H1 (cell line): ENCODE measurements at regions not wholly inside any gene's neighbourhood (a gene's known extent, or its start where the extent isn't known, plus 50 kb on each side); places are given as distances from the start of the nearest gene placed in this dataset.

ENCODE experiments used
- CTCF ChIA-PET: fragments of 300-600 bp; sonication (Branson Sonifier 250); formaldehyde crosslinking; loops from one replicate; lab custom pipeline; 2021; ENCODE audit not compliant: partially characterized antibody; lab: Charles Lee
- POLR2A ChIA-PET: fragments of 300-600 bp; sonication (Branson Sonifier 250); formaldehyde crosslinking; loops from one replicate; lab custom pipeline; 2021; ENCODE audit warnings: inconsistent platforms; ENCODE audit not compliant: partially characterized antibody; lab: Charles Lee
- DNase-seq, 2 experiments: peaks; one replicate each; pipeline versions ENCODE4 v3.0.0 to v3.0.0-alpha.2; 2010 to 2022; ENCODE audit warnings: low spot score in 2 of 2, low read depth in 1 of 2, mixed read lengths in 1 of 2
- FAIRE-seq: peaks from 2 replicates; lab custom pipeline; 2011; peaks lifted over from hg19 to GRCh38; lab: Jason Lieb, UNC
- H2AFZ ChIP-seq: 2 replicates; pipeline ENCODE4 v1.8.1; 2012; ENCODE audit warnings: low read length, inconsistent platforms
- H2AK5ac ChIP-seq: 2 replicates; pipeline ENCODE4 v1.6.1; 2013; ENCODE audit warnings: low read depth, low read length
- H2BK120ac ChIP-seq: replicated peaks from 2 replicates; pipeline ENCODE3; 2013; ENCODE audit warnings: low read depth, low read length, inconsistent platforms
- H2BK12ac ChIP-seq: 2 replicates; pipeline ENCODE4 v1.6.1; 2013; ENCODE audit warnings: low read depth, low read length
- H2BK15ac ChIP-seq: 2 replicates; pipeline ENCODE4 v1.6.1; 2013; ENCODE audit warnings: low read length
- H2BK20ac ChIP-seq: 2 replicates; pipeline ENCODE4 v1.6.1; 2013; ENCODE audit warnings: low read length
- H2BK5ac ChIP-seq: 2 replicates; pipeline ENCODE4 v1.6.1; 2013; ENCODE audit warnings: low read depth, low read length
- H3K14ac ChIP-seq: 2 replicates; pipeline ENCODE4 v1.6.1; 2013; ENCODE audit warnings: inconsistent platforms; ENCODE audit not compliant: insufficient read length
- H3K18ac ChIP-seq: 2 replicates; pipeline ENCODE4 v1.6.1; 2013; ENCODE audit warnings: low read length; ENCODE audit errors: extremely low read depth
- H3K23ac ChIP-seq: 2 replicates; pipeline ENCODE4 v1.6.1; 2013; ENCODE audit warnings: inconsistent platforms; ENCODE audit not compliant: insufficient read length
- H3K23me2 ChIP-seq: 2 replicates; pipeline ENCODE4 v1.6.1; 2013; ENCODE audit warnings: low read depth, low read length
- H3K27ac ChIP-seq: 2 replicates; pipeline ENCODE4 v1.6.1; 2011; ENCODE audit warnings: low read depth, low read length, inconsistent platforms
- H3K27me3 ChIP-seq, 4 experiments: replicated peaks in 1 of 4; 1 replicate in 1 of 4; 2 replicates in 3 of 4; pipeline versions ENCODE4 v1.6.1 to v1.8.1; 2011 to 2013; ENCODE audit warnings: low read length in 3 of 4, mild to moderate bottlenecking in 3 of 4, inconsistent platforms in 2 of 4, mixed read lengths in 2 of 4, moderate library complexity in 1 of 4; ENCODE audit not compliant: control insufficient read depth in 3 of 4, insufficient read depth in 3 of 4; ENCODE audit errors: extremely low read depth in 1 of 4
- H3K36me3 ChIP-seq, 4 experiments: 2 replicates each; pipeline versions ENCODE4 v1.6.1 to v1.8.1; 2011 to 2013; ENCODE audit warnings: mild to moderate bottlenecking in 4 of 4, low read length in 3 of 4, moderate library complexity in 2 of 4, control low read depth in 1 of 4, inconsistent platforms in 1 of 4; ENCODE audit not compliant: insufficient read depth in 4 of 4, control insufficient read depth in 2 of 4
- H3K4ac ChIP-seq: replicated peaks from 2 replicates; pipeline ENCODE3; 2013; ENCODE audit warnings: low read length, low read depth, mixed read lengths, inconsistent platforms; ENCODE audit not compliant: insufficient read length
- H3K4me1 ChIP-seq, 4 experiments: replicated peaks in 1 of 4; 1 replicate in 1 of 4; 2 replicates in 3 of 4; pipeline versions ENCODE4 v1.6.1 to v1.8.1; 2011 to 2013; ENCODE audit warnings: low read length in 3 of 4, inconsistent platforms in 2 of 4, mixed read lengths in 1 of 4; ENCODE audit not compliant: insufficient read depth in 4 of 4, control insufficient read depth in 3 of 4
- H3K4me2 ChIP-seq, 2 experiments: 2 replicates each; pipeline versions ENCODE4 v1.6.1 to v1.8.1; 2011 to 2013; ENCODE audit warnings: low read depth in 2 of 2, low read length in 2 of 2, control low read depth in 1 of 2, inconsistent platforms in 1 of 2, mild to moderate bottlenecking in 1 of 2; ENCODE audit not compliant: insufficient read depth in 1 of 2
- H3K4me3 ChIP-seq, 4 experiments: fragments of 200-600, 300-600 bp in 1 of 4; sonication (generic), shearing (Covaris generic), sonication (Bioruptor Twin) in 1 of 4; 2 replicates each; pipeline versions ENCODE4 v1.5.1 to v1.8.1; 2011 to 2016; ENCODE audit warnings: low read length in 4 of 4, low read depth in 3 of 4, control low read depth in 2 of 4, inconsistent platforms in 2 of 4, mild to moderate bottlenecking in 2 of 4, mixed read lengths in 1 of 4, moderate library complexity in 1 of 4; ENCODE audit not compliant: insufficient read depth in 2 of 4; ENCODE audit errors: extremely low read depth in 1 of 4
- H3K56ac ChIP-seq: replicated peaks from 2 replicates; pipeline ENCODE3; 2013; ENCODE audit warnings: low read depth, mild to moderate bottlenecking, mixed read lengths, low read length, inconsistent platforms; ENCODE audit not compliant: insufficient read length
- H3K79me1 ChIP-seq: 2 replicates; pipeline ENCODE4 v1.6.1; 2013; ENCODE audit warnings: low read depth, low read length, control low read depth
- H3K79me2 ChIP-seq, 2 experiments: 2 replicates each; pipeline versions ENCODE4 v1.6.1 to v1.8.1; 2012 to 2013; ENCODE audit warnings: low read length in 2 of 2, mild to moderate bottlenecking in 2 of 2, inconsistent platforms in 1 of 2; ENCODE audit not compliant: insufficient read depth in 2 of 2, control insufficient read depth in 1 of 2
- H3K9ac ChIP-seq, 4 experiments: replicated peaks in 1 of 4; 1 replicate in 1 of 4; 2 replicates in 3 of 4; pipeline versions ENCODE4 v1.6.1 to v1.8.1; 2011 to 2013; ENCODE audit warnings: low read depth in 3 of 4, low read length in 3 of 4, control low read depth in 2 of 4, mild to moderate bottlenecking in 2 of 4, moderate library complexity in 2 of 4, inconsistent platforms in 1 of 4; ENCODE audit errors: extremely low read depth in 1 of 4
- H3K9me3 ChIP-seq, 2 experiments: 2 replicates each; pipeline versions ENCODE4 v1.6.1 to v1.8.1; 2012 to 2013; ENCODE audit warnings: mild to moderate bottlenecking in 2 of 2, moderate library complexity in 2 of 2, control low read depth in 1 of 2, inconsistent platforms in 1 of 2, low read depth in 1 of 2, low read length in 1 of 2, mixed read lengths in 1 of 2; ENCODE audit not compliant: insufficient read depth in 2 of 2
- H4K20me1 ChIP-seq, 2 experiments: replicated peaks in 1 of 2; 2 replicates each; pipeline versions ENCODE3 to v1.8.1; 2011 to 2013; ENCODE audit warnings: inconsistent platforms in 2 of 2, low read length in 2 of 2, mild to moderate bottlenecking in 1 of 2; ENCODE audit not compliant: insufficient read depth in 2 of 2, control insufficient read depth in 1 of 2
- H4K5ac ChIP-seq: 2 replicates; pipeline ENCODE4 v1.6.1; 2013; ENCODE audit warnings: low read length, low read depth, mixed read lengths, inconsistent platforms; ENCODE audit not compliant: insufficient read length
- H4K8ac ChIP-seq: 2 replicates; pipeline ENCODE4 v1.8.0; 2013; ENCODE audit warnings: mild to moderate bottlenecking, moderate library complexity, low read length, inconsistent platforms; ENCODE audit not compliant: insufficient read depth; ENCODE audit errors: extremely low read depth
- H4K91ac ChIP-seq: replicated peaks from 2 replicates; pipeline ENCODE3; 2013; ENCODE audit warnings: low read length, mixed read lengths, inconsistent platforms; ENCODE audit not compliant: insufficient read length
- CBX8 ChIP-seq: fragments of 300-800, 300-1000 bp; sonication (generic); IDR thresholded peaks from 2 replicates; pipeline ENCODE4 v1.7.1; 2016; ENCODE audit warnings: low read depth, low read length, borderline replicate concordance
- CTBP2 ChIP-seq: IDR thresholded peaks from 2 replicates; pipeline ENCODE4 v1.7.0; 2011; ENCODE audit warnings: borderline replicate concordance, mild to moderate bottlenecking, moderate library complexity, mixed read lengths, low read length; ENCODE audit not compliant: insufficient read depth, insufficient read length
- GABPA ChIP-seq: IDR thresholded peaks from 2 replicates; pipeline ENCODE4 v1.6.1; 2011; ENCODE audit warnings: mild to moderate bottlenecking, low read length, moderate library complexity, borderline replicate concordance; ENCODE audit not compliant: insufficient read depth
- KDM5A ChIP-seq: fragments of 200-600 bp; IDR thresholded peaks from 2 replicates; pipeline ENCODE4 v1.7.1; 2012; ENCODE audit warnings: mild to moderate bottlenecking, low read length, inconsistent platforms, mixed read lengths
- TCF12 ChIP-seq: IDR thresholded peaks from 2 replicates; pipeline ENCODE4 v1.6.1; 2011; ENCODE audit warnings: low read depth, mild to moderate bottlenecking, low read length
- TEAD4 ChIP-seq: IDR thresholded peaks from 2 replicates; pipeline ENCODE4 v1.6.1; 2012; ENCODE audit warnings: low read depth, low read length, inconsistent platforms, mixed read lengths
- WGBS, 2 experiments: shearing (Covaris generic) in 1 of 2; methylation state at CpG; one replicate each; pipeline versions ENCODE4 v1.1.6 to v1.1.7; 2013 to 2015; ENCODE audit warnings: low lambda C conversion rate in 2 of 2, mixed read lengths in 2 of 2, inconsistent platforms in 1 of 2, low coverage in 1 of 2, missing lambda C conversion rate in 1 of 2; ENCODE audit not compliant: insufficient replicate concordance in 2 of 2, insufficient coverage in 1 of 2, insufficient read length in 1 of 2; ENCODE audit errors: extremely low coverage in 1 of 2, missing lambda C conversion rate in 1 of 2; 5-methylcytosine and 5-hydroxymethylcytosine counted together
- TF ChIP-seq, protein P1 (sequence below): IDR thresholded peaks from 2 replicates; pipeline ENCODE4 v1.6.1; 2012; ENCODE audit warnings: low read length, inconsistent platforms

GRCh38 chr2:21277068-21278056 lies 153.6 kb downstream of the TDRD15 start:
- Histone ChIP-seq H3K9ac (no peak overlapping the region), H3K79me2 (no peaks in the 10 kb centered on the region), H3K14ac (no peak overlapping the region), H4K5ac (no peak overlapping the region), H4K91ac (no peak overlapping the region), H3K4me3 (no peak overlapping the region), H3K4me1 (no peaks in the 10 kb centered on the region), H3K79me1 (no peaks in the 10 kb centered on the region), H3K56ac (no peak overlapping the region), H3K9me3 (no peaks in the 10 kb centered on the region), H3K23ac (no peak overlapping the region), H2BK15ac (no peak overlapping the region), H3K23me2 (no peaks in the 10 kb centered on the region), H2AK5ac (no peak overlapping the region), H2BK12ac (no peak overlapping the region), H3K18ac (no peak overlapping the region), H4K8ac (no peak overlapping the region), H2BK120ac (no peak overlapping the region), H3K4ac (no peak overlapping the region), H2BK5ac (no peak overlapping the region), H4K20me1 (no peaks in the 10 kb centered on the region), H3K4me2 (no peak overlapping the region), H3K27ac (no peak overlapping the region), H2BK20ac (no peak overlapping the region), H3K27me3 (no peaks in the 10 kb centered on the region), H2AFZ (no peak overlapping the region), H3K36me3 (no peaks in the 10 kb centered on the region)
- ChIA-PET CTCF (interaction anchor here (0.6 to 1.7 kb wide), 3 partner anchors 18 to 116 kb away, joined by 3 to 5 read pairs (median 4); no protein-coding TSS in a partner anchor), POLR2A (no interaction called here)
- no peak for DNase-seq
- FAIRE-seq: no peak
- 91% methylated on average over 9 of the region's 9 CpGs; no CpG with 5 or more reads in 1 of the 2 experiments for WGBS, 2 experiments
- no peak for TF ChIP-seq GABPA
- TF ChIP-seq, protein P1, sequence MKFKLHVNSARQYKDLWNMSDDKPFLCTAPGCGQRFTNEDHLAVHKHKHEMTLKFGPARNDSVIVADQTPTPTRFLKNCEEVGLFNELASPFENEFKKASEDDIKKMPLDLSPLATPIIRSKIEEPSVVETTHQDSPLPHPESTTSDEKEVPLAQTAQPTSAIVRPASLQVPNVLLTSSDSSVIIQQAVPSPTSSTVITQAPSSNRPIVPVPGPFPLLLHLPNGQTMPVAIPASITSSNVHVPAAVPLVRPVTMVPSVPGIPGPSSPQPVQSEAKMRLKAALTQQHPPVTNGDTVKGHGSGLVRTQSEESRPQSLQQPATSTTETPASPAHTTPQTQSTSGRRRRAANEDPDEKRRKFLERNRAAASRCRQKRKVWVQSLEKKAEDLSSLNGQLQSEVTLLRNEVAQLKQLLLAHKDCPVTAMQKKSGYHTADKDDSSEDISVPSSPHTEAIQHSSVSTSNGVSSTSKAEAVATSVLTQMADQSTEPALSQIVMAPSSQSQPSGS: no peak
- no peak for TF ChIP-seq TEAD4
- TF ChIP-seq CTBP2: no peak
- no peak for TF ChIP-seq KDM5A
- TF ChIP-seq TCF12: no peak
- TF ChIP-seq CBX8: no peak
